Natural killer cell (primary cell): ENCODE measurements at regions not wholly inside any gene's neighbourhood (a gene's known extent, or its start where the extent isn't known, plus 50 kb on each side); places are given as distances from the start of the nearest gene placed in this dataset.

Source experiments
- ATAC-seq, 3 donors: fragments of 150-1000 bp in 2 of 3; fragments of 200-7000 bp in 1 of 3; cut with Tn5 transposase; 1 replicate in 1 of 3; 2 replicates in 2 of 3; pipeline ENCODE4 v1.10.0; 2021; ENCODE audit warnings: mild to moderate bottlenecking in 2 of 3, moderate library complexity in 2 of 3
- DNase-seq, 2 donors: peaks; one replicate each; pipeline versions ENCODE4 v3.0.0 to v3.0.0-alpha.2; 2013 to 2021; ENCODE audit warnings: mixed read lengths in 1 of 2
- H3K27ac ChIP-seq: one replicate; pipeline ENCODE4 v1.5.1; 2013; ENCODE audit warnings: mild to moderate bottlenecking, low read length
- H3K27me3 ChIP-seq: one replicate; pipeline ENCODE4 v1.6.1; 2013; ENCODE audit warnings: low read length; ENCODE audit not compliant: control insufficient read depth, insufficient read depth
- H3K36me3 ChIP-seq: one replicate; pipeline ENCODE4 v1.6.1; 2013; ENCODE audit warnings: low read length; ENCODE audit not compliant: control insufficient read depth, insufficient read depth
- H3K4me1 ChIP-seq: one replicate; pipeline ENCODE4 v1.6.1; 2013; ENCODE audit warnings: low read length; ENCODE audit not compliant: control insufficient read depth, insufficient read depth
- H3K4me3 ChIP-seq: one replicate; pipeline ENCODE4 v1.5.1; 2013; ENCODE audit warnings: low read length
- H3K9me3 ChIP-seq: one replicate; pipeline ENCODE4 v1.6.1; 2013; ENCODE audit warnings: low read length; ENCODE audit not compliant: control insufficient read depth, insufficient read depth
- H3K27ac Mint-ChIP-seq, 2 donors: one replicate each; pipeline ENCODE4 v1.8.0; 2022; ENCODE audit warnings: mild to moderate bottlenecking in 2 of 2, mixed read lengths in 2 of 2, moderate library complexity in 1 of 2
- H3K27me3 Mint-ChIP-seq, 2 donors: one replicate each; pipeline ENCODE4 v1.8.0; 2022; ENCODE audit warnings: low read depth in 2 of 2, mixed read lengths in 2 of 2
- H3K36me3 Mint-ChIP-seq: one replicate; pipeline ENCODE4 v1.8.0; 2022; ENCODE audit warnings: mixed read lengths
- H3K4me1 Mint-ChIP-seq, 2 donors: one replicate each; pipeline ENCODE4 v1.8.0; 2022; ENCODE audit warnings: mixed read lengths in 2 of 2
- H3K4me3 Mint-ChIP-seq: one replicate; pipeline ENCODE4 v1.8.0; 2022; ENCODE audit warnings: mild to moderate bottlenecking, moderate library complexity, mixed read lengths
- H3K9me3 Mint-ChIP-seq, 2 donors: one replicate each; pipeline ENCODE4 v1.8.0; 2022; ENCODE audit warnings: mixed read lengths in 2 of 2
- CTCF ChIP-seq: fragments of 200-600 bp; IDR thresholded peaks from one replicate; pipeline ENCODE4 v1.8.0; 2022; ENCODE audit warnings: antibody characterized with exemption
- whole genome bisulfite sequencing: methylation state at CpG from one replicate; pipeline ENCODE4 v1.1.7; 2013; ENCODE audit warnings: missing lambda C conversion rate; ENCODE audit not compliant: insufficient coverage; 5-methylcytosine and 5-hydroxymethylcytosine counted together
- intact Hi-C: fragments of 100-400 bp; cut with micrococcal nuclease; formaldehyde crosslinking; loops from one replicate; pipeline ENCODE4 v1.14.2; 2022

- Histone ChIP-seq H3K9me3 (no peaks in the 10 kb centered on the region), H3K27ac (no peak overlapping the region), H3K4me3 (no peak overlapping the region), H3K4me1 (peaks cover 9% of the 10 kb centered on the region), H3K27me3 (no peaks in the 10 kb centered on the region), H3K36me3 (no peaks in the 10 kb centered on the region)
- TF ChIP-seq CTCF: no peak
- Mint-ChIP-seq H3K4me3 (no peak overlapping the region), H3K4me1 (peaks cover 4 to 7% of the 10 kb centered on the region in 2 donors), H3K36me3 (no peaks in the 10 kb centered on the region), H3K9me3 (peaks cover 0 to 2% of the 10 kb centered on the region in 2 donors), H3K27ac (no peak overlapping the region), H3K27me3 (peaks cover 0 to 4% of the 10 kb centered on the region in 2 donors)
- DNase-seq (no peak), ATAC-seq (no peak)
- WGBS: 79% methylated on average over 2 of the region's 2 CpGs
- intact Hi-C loops: no loop called here
Measured at GRCh38 chr12:45580356-45580969, 149.0 kb upstream of the ARID2 start.

- no peaks in the 10 kb centered on the region for H3K9me3 ChIP-seq
- H3K36me3 Mint-ChIP-seq: no peaks in the 10 kb centered on the region
- TF ChIP-seq CTCF: no peak
- peaks cover 6% of the 10 kb centered on the region for H3K4me1 ChIP-seq
- no peak overlapping the region for H3K4me3 ChIP-seq
- no peak for ATAC-seq
- H3K9me3 Mint-ChIP-seq: peaks cover 0 to 2% of the 10 kb centered on the region in 2 donors
- 79% methylated on average over 1 of the region's 1 CpG for WGBS
- no peak overlapping the region for H3K27ac ChIP-seq
- peaks cover 0 to 4% of the 10 kb centered on the region in 2 donors for H3K27me3 Mint-ChIP-seq
- no peak overlapping the region for H3K4me3 Mint-ChIP-seq
- no peak for DNase-seq
- peaks cover 3 to 4% of the 10 kb centered on the region in 2 donors for H3K4me1 Mint-ChIP-seq
- intact Hi-C loops: no loop called here
- no peak overlapping the region for H3K27ac Mint-ChIP-seq
- H3K27me3 ChIP-seq: no peaks in the 10 kb centered on the region
- no peaks in the 10 kb centered on the region for H3K36me3 ChIP-seq
Measured at GRCh38 chr12:45581112-45581511, 148.4 kb upstream of the ARID2 start.

- no peak for DNase-seq
- Mint-ChIP-seq H3K36me3 (no peaks in the 10 kb centered on the region), H3K9me3 (peaks cover 0 to 2% of the 10 kb centered on the region in 2 donors), H3K4me3 (no peak overlapping the region), H3K27ac (no peak overlapping the region), H3K27me3 (peaks cover 0 to 4% of the 10 kb centered on the region in 2 donors), H3K4me1 (no peaks in the 10 kb centered on the region)
- H3K9me3 ChIP-seq: no peaks in the 10 kb centered on the region
- no peaks in the 10 kb centered on the region for H3K4me1 ChIP-seq
- intact Hi-C loops: no loop called here
- no peak for TF ChIP-seq CTCF
- 95% methylated on average over 1 of the region's 1 CpG for WGBS
- H3K27ac ChIP-seq: no peak overlapping the region
- no peaks in the 10 kb centered on the region for H3K27me3 ChIP-seq
- no peak for ATAC-seq
- H3K36me3 ChIP-seq: no peaks in the 10 kb centered on the region
- H3K4me3 ChIP-seq: no peak overlapping the region
Measured at GRCh38 chr12:45582536-45582935, 147.0 kb upstream of the ARID2 start.
